ENCODE measurements at regions not wholly inside any gene's neighbourhood (a gene's known extent, or its start where the extent isn't known, plus 50 kb on each side); places are given as distances from the start of the nearest gene placed in this dataset.

DNA sequence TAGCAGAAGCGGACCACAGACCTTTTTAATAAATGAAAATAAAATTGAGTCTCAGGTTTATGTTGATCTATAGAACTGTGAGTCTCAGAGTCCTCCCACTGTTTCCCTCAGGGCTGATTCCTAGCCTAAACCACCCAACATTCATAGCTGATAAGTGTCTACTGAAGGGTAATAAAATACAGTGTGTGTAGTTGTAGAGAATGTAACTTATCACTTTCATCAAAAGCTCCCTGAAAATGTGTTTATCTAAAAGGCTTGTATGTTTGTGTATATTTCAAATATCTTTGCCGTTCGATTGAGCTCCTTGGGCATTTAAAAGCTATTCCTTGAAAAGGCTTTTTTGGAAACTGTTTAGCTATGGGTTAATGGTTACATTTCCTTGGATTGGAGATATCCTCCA is 740.3 kb upstream of the SOX9 start:
- TF ChIP-seq, protein P1, sequence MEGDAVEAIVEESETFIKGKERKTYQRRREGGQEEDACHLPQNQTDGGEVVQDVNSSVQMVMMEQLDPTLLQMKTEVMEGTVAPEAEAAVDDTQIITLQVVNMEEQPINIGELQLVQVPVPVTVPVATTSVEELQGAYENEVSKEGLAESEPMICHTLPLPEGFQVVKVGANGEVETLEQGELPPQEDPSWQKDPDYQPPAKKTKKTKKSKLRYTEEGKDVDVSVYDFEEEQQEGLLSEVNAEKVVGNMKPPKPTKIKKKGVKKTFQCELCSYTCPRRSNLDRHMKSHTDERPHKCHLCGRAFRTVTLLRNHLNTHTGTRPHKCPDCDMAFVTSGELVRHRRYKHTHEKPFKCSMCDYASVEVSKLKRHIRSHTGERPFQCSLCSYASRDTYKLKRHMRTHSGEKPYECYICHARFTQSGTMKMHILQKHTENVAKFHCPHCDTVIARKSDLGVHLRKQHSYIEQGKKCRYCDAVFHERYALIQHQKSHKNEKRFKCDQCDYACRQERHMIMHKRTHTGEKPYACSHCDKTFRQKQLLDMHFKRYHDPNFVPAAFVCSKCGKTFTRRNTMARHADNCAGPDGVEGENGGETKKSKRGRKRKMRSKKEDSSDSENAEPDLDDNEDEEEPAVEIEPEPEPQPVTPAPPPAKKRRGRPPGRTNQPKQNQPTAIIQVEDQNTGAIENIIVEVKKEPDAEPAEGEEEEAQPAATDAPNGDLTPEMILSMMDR (conservative IDR thresholded peaks at IDR 0.05; ENCODE audit: low read length) = no peak
- TF ChIP-seq EZH2phosphoT487 (IDR thresholded peaks at IDR 0.05; ENCODE audit: borderline replicate concordance) = no peak

Measured in Loucy (cell line).